Thymus (tissue), 11 donors: ENCODE measurements at regions not wholly inside any gene's neighbourhood (a gene's known extent, or its start where the extent isn't known, plus 50 kb on each side); places are given as distances from the start of the nearest gene placed in this dataset.
"Not testable (repeated sequence)": the region's sequence is repeated elsewhere in the genome, so short reads cannot be mapped to it uniquely, and the experiment has no call there.

ENCODE experiments used
- DNase-seq, 9 donors: peaks; one replicate each; pipeline ENCODE4 v3.0.0-alpha.2; 2013; ENCODE audit warnings: low spot score in 9 of 9, low read depth in 6 of 9, missing footprints in 1 of 9
- H3K27ac ChIP-seq, 2 donors: one replicate each; pipeline ENCODE4 v1.5.1; 2013; ENCODE audit warnings: control low read depth in 1 of 2, low read depth in 1 of 2, low read length in 1 of 2, mild to moderate bottlenecking in 1 of 2, moderate library complexity in 1 of 2
- H3K27me3 ChIP-seq, 2 donors: one replicate each; pipeline ENCODE4 v1.5.1; 2013; ENCODE audit warnings: low read length in 1 of 2; ENCODE audit not compliant: control insufficient read depth in 2 of 2, insufficient read depth in 1 of 2
- H3K36me3 ChIP-seq, 2 donors: one replicate each; pipeline ENCODE4 v1.5.1; 2013; ENCODE audit warnings: low read length in 1 of 2, mild to moderate bottlenecking in 1 of 2, moderate library complexity in 1 of 2; ENCODE audit not compliant: control insufficient read depth in 2 of 2, insufficient read depth in 2 of 2
- H3K4me1 ChIP-seq, 2 donors: one replicate each; pipeline ENCODE4 v1.5.1; 2013; ENCODE audit warnings: low read length in 2 of 2; ENCODE audit not compliant: control insufficient read depth in 2 of 2, insufficient read depth in 2 of 2
- H3K4me3 ChIP-seq, 2 donors: one replicate each; pipeline ENCODE4 v1.5.1; 2013; ENCODE audit warnings: low read length in 2 of 2, control low read depth in 1 of 2, mild to moderate bottlenecking in 1 of 2
- H3K9me3 ChIP-seq, 2 donors: one replicate each; pipeline ENCODE4 v1.5.1; 2013; ENCODE audit warnings: low read length in 1 of 2, mild to moderate bottlenecking in 1 of 2; ENCODE audit not compliant: control insufficient read depth in 2 of 2, insufficient read depth in 1 of 2
- WGBS: extraction: QIAGEN DNeasy Blood & Tissue Kit; methylation state at CpG from one replicate; pipeline ENCODE4 v1.1.7; 2013; 5-methylcytosine and 5-hydroxymethylcytosine counted together
- donor health status: healthy.

DNA sequence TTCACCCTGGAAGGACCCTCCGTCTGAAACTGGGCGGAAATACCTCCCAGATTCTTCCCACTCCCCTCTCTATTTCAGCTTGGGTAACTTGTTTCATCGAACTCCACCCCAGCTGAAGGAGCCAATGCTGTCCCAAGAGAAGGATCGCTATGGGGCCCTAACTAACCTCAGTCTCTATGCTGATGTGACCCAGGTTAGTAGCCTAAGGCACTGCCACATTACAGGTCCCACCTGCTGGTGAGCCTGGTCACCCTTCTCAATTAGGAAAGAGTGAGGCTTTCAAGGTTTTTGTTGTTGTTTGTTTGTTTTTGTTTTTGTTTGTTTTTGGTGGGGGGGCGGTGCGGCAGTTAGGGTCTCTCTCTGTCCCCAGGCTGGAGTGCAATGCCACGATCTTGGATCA is 168.4 kb downstream of the OR2B2 start:
- Histone ChIP-seq H3K27ac (no peak overlapping the region), H3K4me3 (no peak overlapping the region), H3K9me3 (no peaks in the 10 kb centered on the region), H3K27me3 (peaks cover 19 to 52% of the 10 kb centered on the region in 2 donors), H3K4me1 (no peaks in the 10 kb centered on the region), H3K36me3 (no peaks in the 10 kb centered on the region)
- DNase-seq: no peak
- 23% methylated on average over 7 of the region's 7 CpGs for WGBS

- Histone ChIP-seq H3K4me3 (no peak overlapping the region), H3K27ac (no peak overlapping the region), H3K9me3 (no peaks in the 10 kb centered on the region), H3K36me3 (no peaks in the 10 kb centered on the region), H3K27me3 (peaks cover 19 to 49% of the 10 kb centered on the region in 2 donors), H3K4me1 (no peaks in the 10 kb centered on the region)
- DNase-seq: no peak
- 69% methylated on average over 10 of the region's 10 CpGs for WGBS
These were observed 169.2 kb downstream of the OR2B2 start for GRCh38 chr6:27742833-27743573.

DNA sequence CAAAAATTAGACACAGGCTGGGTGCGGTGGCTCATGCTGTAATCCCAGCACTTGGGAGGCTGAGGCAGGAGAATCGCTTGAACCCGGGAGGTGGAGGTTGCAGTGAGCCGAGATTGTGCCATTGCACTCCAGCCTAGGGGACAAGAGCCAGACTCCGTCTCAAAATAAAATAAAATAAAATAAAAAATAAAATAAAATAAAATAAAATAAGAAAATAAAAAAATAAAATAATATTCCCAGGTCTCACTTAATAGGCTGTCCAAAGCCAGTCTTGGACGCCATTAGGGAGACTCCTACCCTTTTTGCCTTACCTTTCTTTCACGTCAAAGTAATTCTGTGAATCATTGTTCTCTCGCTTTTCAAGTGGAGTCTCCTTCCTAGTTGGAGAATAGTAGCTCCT is 172.3 kb downstream of the OR2B2 start:
- peaks cover 16 to 33% of the 10 kb centered on the region in 2 donors for H3K27me3 ChIP-seq
- not testable (repeated sequence) for H3K9me3 ChIP-seq, H3K27ac ChIP-seq, H3K4me3 ChIP-seq, DNase-seq, H3K4me1 ChIP-seq, H3K36me3 ChIP-seq
- 94% methylated on average over 8 of the region's 8 CpGs for WGBS

DNA sequence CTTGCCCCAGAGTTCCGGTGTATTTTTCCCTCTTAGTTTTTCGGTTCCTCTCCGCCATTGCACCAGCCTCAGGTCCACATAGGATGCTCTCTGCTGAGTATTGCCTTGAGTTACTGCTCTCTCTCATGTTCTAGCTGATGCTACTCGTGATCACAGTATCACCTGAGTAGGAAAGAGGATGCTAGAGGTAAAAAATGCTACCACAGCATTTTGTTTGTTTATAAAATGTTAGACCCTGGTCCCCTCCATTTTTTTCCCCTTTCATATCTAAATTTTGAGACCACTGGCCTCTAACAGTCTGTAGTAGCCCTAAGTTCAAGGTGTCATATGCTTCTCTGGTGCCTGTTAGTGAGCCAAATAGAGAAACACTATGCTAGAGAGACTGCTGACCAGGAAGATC is 175.5 kb downstream of the OR2B2 start:
- no peaks in the 10 kb centered on the region for H3K4me1 ChIP-seq
- H3K36me3 ChIP-seq: no peaks in the 10 kb centered on the region
- no peak overlapping the region for H3K27ac ChIP-seq
- 93% methylated on average over 4 of the region's 4 CpGs for WGBS
- no peaks in the 10 kb centered on the region for H3K9me3 ChIP-seq
- no peak overlapping the region for H3K4me3 ChIP-seq
- peaks cover 2 to 8% of the 10 kb centered on the region in 2 donors for H3K27me3 ChIP-seq
- DNase-seq: no peak

- no peak for DNase-seq
- peaks cover 0 to 11% of the 10 kb centered on the region in 2 donors for H3K27me3 ChIP-seq
These were observed 183.8 kb downstream of the OR2B2 start for GRCh38 chr6:27728442-27728841.

DNA sequence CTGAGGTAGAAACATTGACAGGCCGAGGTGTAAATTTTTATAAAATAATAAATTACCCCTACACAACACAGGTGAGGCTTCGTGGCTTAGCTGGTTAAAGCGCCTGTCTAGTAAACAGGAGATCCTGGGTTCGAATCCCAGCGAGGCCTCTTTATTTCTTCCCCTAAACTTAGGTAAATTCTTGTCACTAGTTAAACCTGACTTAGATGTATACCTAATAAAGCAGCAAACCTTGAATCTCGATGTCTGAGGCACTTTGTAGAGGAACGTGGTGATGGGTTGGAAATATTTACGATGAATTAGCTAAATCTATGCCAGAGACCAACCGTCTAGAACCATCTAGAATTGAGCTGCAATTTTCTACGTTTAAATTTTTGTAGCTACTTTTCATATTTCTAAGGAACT is 185.6 kb downstream of the OR2B2 start:
- Histone ChIP-seq H3K4me1 (no peaks in the 10 kb centered on the region), H3K9me3 (no peaks in the 10 kb centered on the region), H3K27ac (no peak overlapping the region), H3K36me3 (no peaks in the 10 kb centered on the region), H3K27me3 (peaks cover 6 to 21% of the 10 kb centered on the region in 2 donors), H3K4me3 (no peak overlapping the region)
- no peak for DNase-seq
- WGBS: 67% methylated on average over 10 of the region's 10 CpGs

More at GRCh38 chr6:27728442-27728841, 183.8 kb downstream of the OR2B2 start:
- Histone ChIP-seq H3K27ac (no peak overlapping the region), H3K4me3 (no peak overlapping the region), H3K4me1 (no peaks in the 10 kb centered on the region), H3K36me3 (no peaks in the 10 kb centered on the region), H3K9me3 (no peaks in the 10 kb centered on the region)
- WGBS: 83% methylated on average over 16 of the region's 16 CpGs

GRCh38 chr6:27720607-27721580 is 191.3 kb downstream of the OR2B2 start:
- Histone ChIP-seq H3K27me3 (peaks cover 8 to 28% of the 10 kb centered on the region in 2 donors), H3K36me3 (no peaks in the 10 kb centered on the region), H3K4me1 (no peaks in the 10 kb centered on the region), H3K9me3 (no peaks in the 10 kb centered on the region), H3K4me3 (no peak overlapping the region), H3K27ac (no peak overlapping the region)
- no peak for DNase-seq
- 47% methylated on average over 19 of the region's 19 CpGs for WGBS

DNA sequence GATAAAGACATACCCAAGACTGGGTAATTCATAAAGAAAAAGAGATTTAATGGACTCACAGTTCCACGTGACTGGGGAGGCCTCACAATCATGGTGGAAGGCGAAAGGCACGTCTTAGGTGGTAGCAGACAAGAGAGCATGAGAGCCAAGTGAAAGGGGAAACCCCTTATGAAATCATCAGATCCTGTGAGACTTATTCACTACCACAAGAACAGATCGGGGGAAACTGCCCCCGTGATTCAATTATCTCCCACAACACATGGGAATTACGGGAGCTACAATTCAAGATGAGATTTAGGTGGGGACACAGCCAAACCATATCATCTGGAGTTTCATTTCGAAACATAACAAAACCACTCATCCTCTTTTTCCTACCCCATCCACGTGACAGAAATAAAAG is 193.2 kb downstream of the OR2B2 start:
- DNase-seq, H3K27ac ChIP-seq, H3K9me3 ChIP-seq, H3K4me3 ChIP-seq, H3K4me1 ChIP-seq, H3K36me3 ChIP-seq: not testable (repeated sequence)
- H3K27me3 ChIP-seq: peaks cover 8 to 25% of the 10 kb centered on the region in 2 donors
- 88% methylated on average over 8 of the region's 8 CpGs for WGBS

DNA sequence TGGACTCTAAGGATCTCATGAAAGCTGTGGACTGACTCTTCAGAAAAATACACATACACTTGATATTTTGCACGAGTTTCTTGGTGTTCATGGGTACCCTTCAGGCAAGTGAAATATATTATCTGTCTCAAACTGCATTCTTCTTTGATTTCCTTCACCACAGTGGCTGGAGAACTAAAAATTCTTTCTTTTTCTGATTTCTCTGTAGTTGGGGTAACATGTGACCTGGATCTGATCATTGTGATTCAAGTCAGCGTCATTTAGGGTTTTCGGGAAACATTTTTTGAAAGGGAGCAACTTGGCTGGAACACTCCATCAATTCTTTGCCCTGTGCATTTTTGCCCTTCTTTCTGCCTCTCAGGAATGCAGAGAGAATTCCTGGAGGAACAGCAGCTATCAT is 205.8 kb downstream of the OR2B2 start:
- WGBS: 97% methylated on average over 3 of the region's 3 CpGs
- H3K4me1 ChIP-seq: no peaks in the 10 kb centered on the region

More for the DNA sequence above, 205.8 kb downstream of the OR2B2 start:
- no peaks in the 10 kb centered on the region for H3K9me3 ChIP-seq
- no peak for DNase-seq
- peaks cover 4 to 12% of the 10 kb centered on the region in 2 donors for H3K36me3 ChIP-seq
- H3K27ac ChIP-seq: no peak overlapping the region
- H3K27me3 ChIP-seq: no peaks in the 10 kb centered on the region
- H3K4me3 ChIP-seq: no peak overlapping the region
